Small intestine (tissue), 7 donors: ENCODE measurements at regions not wholly inside any gene's neighbourhood (a gene's known extent, or its start where the extent isn't known, plus 50 kb on each side); places are given as distances from the start of the nearest gene placed in this dataset.

Source experiments
- DNase-seq, 2 donors: peaks; one replicate each; pipeline versions ENCODE4 v3.0.0 to v3.0.0-alpha.2; 2013
- FAIRE-seq: peaks from 2 replicates; lab custom pipeline; 2012; peaks lifted over from hg19 to GRCh38; lab: Jason Lieb, UNC
- H3K27ac ChIP-seq, 3 donors: one replicate each; pipeline ENCODE4 v1.5.1; 2013; ENCODE audit warnings: low read length in 2 of 3, mild to moderate bottlenecking in 2 of 3, control low read depth in 1 of 3, inconsistent platforms in 1 of 3, low read depth in 1 of 3, moderate library complexity in 1 of 3
- H3K27me3 ChIP-seq, 3 donors: one replicate each; pipeline ENCODE4 v1.6.1; 2013; ENCODE audit warnings: low read length in 3 of 3, inconsistent platforms in 1 of 3; ENCODE audit not compliant: control insufficient read depth in 3 of 3, insufficient read depth in 3 of 3
- H3K36me3 ChIP-seq, 3 donors: one replicate each; pipeline ENCODE4 v1.6.1; 2013; ENCODE audit warnings: low read length in 3 of 3, inconsistent platforms in 1 of 3, low read depth in 1 of 3, mild to moderate bottlenecking in 1 of 3, moderate library complexity in 1 of 3; ENCODE audit not compliant: control insufficient read depth in 3 of 3, insufficient read depth in 2 of 3
- H3K4me1 ChIP-seq, 3 donors: one replicate each; pipeline ENCODE4 v1.6.1; 2013; ENCODE audit warnings: low read length in 2 of 3, inconsistent platforms in 1 of 3, low read depth in 1 of 3, mild to moderate bottlenecking in 1 of 3, moderate library complexity in 1 of 3; ENCODE audit not compliant: control insufficient read depth in 3 of 3, insufficient read depth in 2 of 3
- H3K4me3 ChIP-seq, 3 donors: one replicate each; pipeline ENCODE4 v1.5.1; 2013; ENCODE audit warnings: low read length in 3 of 3, control low read depth in 1 of 3, inconsistent platforms in 1 of 3, low read depth in 1 of 3, mild to moderate bottlenecking in 1 of 3, moderate library complexity in 1 of 3
- H3K9me3 ChIP-seq, 2 donors: one replicate each; pipeline ENCODE4 v1.6.1; 2013; ENCODE audit warnings: low read depth in 1 of 2, low read length in 1 of 2; ENCODE audit not compliant: control insufficient read depth in 2 of 2, insufficient read depth in 1 of 2
- WGBS, 3 donors: extraction: QIAGEN DNeasy Blood & Tissue Kit; methylation state at CpG; one replicate each; pipeline ENCODE4 v1.1.7; 2013; 5-methylcytosine and 5-hydroxymethylcytosine counted together
- donor health status: healthy with polysubstance abuse.
- donor health status: control.
- donor health status: control.
- donor health status: Bipolar disorder and iron deficiency.
- donor health status: healthy.

DNA sequence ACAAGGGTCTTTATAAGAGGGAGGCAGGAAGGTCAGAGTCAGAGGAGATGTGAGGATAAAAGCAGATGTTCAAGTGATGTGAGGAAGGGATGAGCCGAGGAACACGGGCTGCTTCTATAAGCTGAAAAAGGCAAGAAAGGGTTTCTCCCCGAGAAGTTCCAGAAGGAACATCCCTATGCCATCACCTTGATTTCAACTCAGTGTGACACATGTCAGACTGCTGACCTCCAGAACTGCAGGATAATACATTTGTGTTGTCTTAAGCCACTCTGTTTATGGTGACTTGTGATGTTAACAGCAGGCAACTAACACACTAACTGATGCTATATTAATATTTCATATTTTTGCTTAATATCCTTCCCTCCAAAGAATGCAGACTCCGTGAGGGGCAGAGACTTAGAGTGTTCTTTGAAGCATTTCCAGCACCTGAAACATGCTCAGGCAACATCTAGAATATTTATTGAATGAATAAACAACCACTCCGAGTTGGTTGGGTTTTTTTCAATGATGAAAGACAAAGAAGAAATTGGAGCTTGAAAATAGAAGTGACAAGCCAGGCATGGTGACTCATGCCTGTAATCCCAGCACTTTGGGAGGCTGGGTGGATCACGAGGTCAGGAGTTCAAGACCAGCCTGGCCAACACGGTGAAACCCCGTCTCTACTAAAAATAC lies 77.6 kb upstream of the ADRA1B start:
- H3K27ac ChIP-seq, result no peak overlapping the region
- FAIRE-seq (no peak), DNase-seq (no peak)
- no peaks in the 10 kb centered on the region for H3K4me1 ChIP-seq
- peaks cover 0 to 6% of the 10 kb centered on the region in 2 donors for H3K9me3 ChIP-seq
- peaks cover 0 to 7% (median 0%) of the 10 kb centered on the region in 3 donors for H3K27me3 ChIP-seq
- WGBS, 3 donors, result 68 to 75% (median 72%) methylated on average over 8 of the region's 8 CpGs
- H3K36me3 ChIP-seq, result no peaks in the 10 kb centered on the region
- H3K4me3 ChIP-seq, result no peak overlapping the region

GRCh38 chr5:159844267-159845121 lies 71.8 kb upstream of the ADRA1B start:
- DNase-seq (no peak), FAIRE-seq (no peak)
- Histone ChIP-seq H3K4me3 (no peak overlapping the region), H3K36me3 (no peaks in the 10 kb centered on the region), H3K27me3 (peaks cover 0 to 3% (median 0%) of the 10 kb centered on the region in 3 donors), H3K27ac (no peak overlapping the region), H3K4me1 (no peaks in the 10 kb centered on the region), H3K9me3 (no peaks in the 10 kb centered on the region)
- 73 to 100% (median 89%) methylated on average over 1 of the region's 1 CpG for WGBS, 3 donors

DNA sequence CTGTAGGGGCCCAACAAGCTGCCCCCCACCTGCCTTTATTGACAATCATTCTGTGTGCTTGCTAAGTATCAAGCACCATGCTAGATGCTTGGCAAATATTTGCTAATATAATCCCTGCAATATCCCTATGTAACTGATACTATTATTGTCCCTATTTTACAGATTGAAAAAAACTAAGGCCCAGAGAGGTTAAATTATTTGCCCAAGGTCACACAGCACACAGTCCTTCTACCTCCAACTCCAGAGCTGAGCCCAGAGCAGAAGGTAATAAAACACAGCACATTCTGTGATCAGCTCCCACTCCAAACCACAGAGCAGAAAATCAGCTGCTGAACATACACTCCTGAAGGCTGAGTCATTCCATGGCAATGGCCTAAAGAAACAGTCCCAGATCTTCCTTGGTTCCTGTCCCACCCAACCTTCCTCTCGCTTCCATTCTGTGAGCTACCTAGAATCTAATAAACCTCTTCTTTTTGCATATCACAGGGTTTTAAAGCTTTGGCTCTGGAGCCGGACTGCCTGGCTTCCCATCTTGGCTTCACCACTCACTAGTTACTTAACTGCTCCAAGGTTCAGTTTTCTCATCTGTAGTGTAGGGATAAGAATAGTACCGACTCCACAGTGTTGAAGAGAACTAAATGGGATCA lies 66.7 kb upstream of the ADRA1B start:
- Histone ChIP-seq H3K27me3 (peaks cover 0 to 3% (median 0%) of the 10 kb centered on the region in 3 donors), H3K4me1 (no peaks in the 10 kb centered on the region), H3K4me3 (no peak overlapping the region), H3K36me3 (no peaks in the 10 kb centered on the region), H3K27ac (no peak overlapping the region), H3K9me3 (no peaks in the 10 kb centered on the region)
- no peak for DNase-seq
- 90 to 94% (median 91%) methylated on average over 3 of the region's 3 CpGs for WGBS, 3 donors
- no peak for FAIRE-seq

DNA sequence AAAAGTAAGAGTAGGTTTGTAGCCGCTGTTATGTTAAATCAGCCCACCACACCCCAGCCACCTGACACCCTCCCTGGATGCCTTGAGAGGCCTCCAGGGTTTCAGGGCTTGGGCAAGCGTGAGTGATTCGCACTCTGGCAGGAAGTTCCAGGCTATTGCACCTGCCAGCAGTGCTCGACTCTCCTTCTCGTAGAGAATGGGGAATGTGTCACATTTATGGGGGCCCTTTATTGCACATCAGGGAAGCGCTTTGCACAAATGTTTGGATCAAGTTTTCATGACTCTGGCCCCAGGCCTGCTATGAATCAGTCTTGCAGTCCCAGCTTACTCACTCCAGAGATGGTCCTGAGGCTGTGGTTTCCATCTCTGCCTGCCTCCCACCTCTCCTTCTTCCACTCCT lies 66.1 kb upstream of the ADRA1B start:
- DNase-seq (no peak), FAIRE-seq (no peak)
- WGBS, 3 donors, result 55 to 65% (median 64%) methylated on average over 6 of the region's 6 CpGs

GRCh38 chr5:159851053-159851452 lies 65.2 kb upstream of the ADRA1B start:
- H3K27me3 ChIP-seq, result peaks cover 0 to 8% (median 0%) of the 10 kb centered on the region in 3 donors
- H3K36me3 ChIP-seq, result no peaks in the 10 kb centered on the region
- no peak overlapping the region for H3K4me3 ChIP-seq
- WGBS, 3 donors, result 44 to 66% (median 49%) methylated on average over 8 of the region's 8 CpGs
- H3K9me3 ChIP-seq, result no peaks in the 10 kb centered on the region
- H3K27ac ChIP-seq, result no peak overlapping the region
- no peaks in the 10 kb centered on the region for H3K4me1 ChIP-seq
- FAIRE-seq (no peak), DNase-seq (no peak)

More for the DNA sequence above, 66.1 kb upstream of the ADRA1B start:
- Histone ChIP-seq H3K36me3 (no peaks in the 10 kb centered on the region), H3K4me3 (no peak overlapping the region), H3K9me3 (no peaks in the 10 kb centered on the region), H3K27ac (no peak overlapping the region), H3K27me3 (peaks cover 0 to 3% (median 0%) of the 10 kb centered on the region in 3 donors), H3K4me1 (no peaks in the 10 kb centered on the region)

DNA sequence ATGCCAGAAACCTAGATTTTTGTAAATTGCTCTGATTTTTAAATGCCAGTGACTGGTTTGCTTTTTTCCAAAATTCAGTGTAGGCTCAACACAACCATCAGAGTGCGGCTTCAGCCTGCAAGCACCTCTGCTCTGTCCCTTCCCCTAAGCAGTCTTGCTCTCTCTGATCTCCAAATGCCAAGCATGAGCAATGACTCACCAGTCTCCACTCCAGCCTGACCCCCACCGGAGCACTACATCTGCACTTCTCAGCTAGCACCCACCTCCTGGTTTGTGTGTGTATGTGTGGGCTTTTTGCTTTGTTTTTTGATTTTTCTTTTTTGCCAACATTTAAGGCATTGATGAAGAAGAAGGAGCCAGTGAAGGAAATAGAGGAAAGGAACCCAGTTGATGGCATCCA lies 61.4 kb upstream of the ADRA1B start:
- Histone ChIP-seq H3K9me3 (no peaks in the 10 kb centered on the region), H3K4me3 (no peak overlapping the region), H3K36me3 (no peaks in the 10 kb centered on the region), H3K27me3 (peaks cover 0 to 6% (median 0%) of the 10 kb centered on the region in 3 donors), H3K27ac (no peak overlapping the region), H3K4me1 (no peaks in the 10 kb centered on the region)
- FAIRE-seq (no peak), DNase-seq (no peak)
- 80 to 87% (median 87%) methylated on average over 2 of the region's 2 CpGs for WGBS, 3 donors

- no peaks in the 10 kb centered on the region for H3K9me3 ChIP-seq
- H3K27me3 ChIP-seq, result peaks cover 0 to 13% (median 0%) of the 10 kb centered on the region in 3 donors
- DNase-seq (no peak), FAIRE-seq (no peak)
- no peak overlapping the region for H3K27ac ChIP-seq
- H3K4me3 ChIP-seq, result no peak overlapping the region
- 62 to 72% (median 71%) methylated on average over 5 of the region's 5 CpGs for WGBS, 3 donors
- H3K36me3 ChIP-seq, result no peaks in the 10 kb centered on the region
- H3K4me1 ChIP-seq, result no peaks in the 10 kb centered on the region
These were observed 60.6 kb upstream of the ADRA1B start for GRCh38 chr5:159855476-159856191.

DNA sequence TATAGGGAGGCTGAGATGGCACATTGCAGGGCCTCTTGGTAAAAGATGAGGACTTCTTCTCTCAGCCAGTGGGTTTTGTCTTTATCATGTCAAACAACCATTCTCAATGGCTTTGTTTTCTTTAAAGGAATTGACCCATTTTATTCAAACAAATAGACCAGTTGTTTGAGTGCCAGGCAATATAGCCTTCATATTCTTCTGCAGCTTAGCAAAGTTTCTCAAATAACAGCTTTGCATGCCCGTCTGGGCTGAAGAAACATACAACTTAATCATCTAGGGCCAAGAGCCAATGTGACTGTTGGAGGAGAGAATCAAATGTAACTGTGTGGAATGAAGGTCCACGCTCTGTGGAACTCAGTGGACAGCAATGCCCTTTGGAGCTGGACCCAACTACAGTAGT lies 57.4 kb upstream of the ADRA1B start:
- DNase-seq (no peak), FAIRE-seq (no peak)
- Histone ChIP-seq H3K4me3 (no peak overlapping the region), H3K27ac (no peak overlapping the region), H3K9me3 (no peaks in the 10 kb centered on the region), H3K27me3 (peaks cover 0 to 20% (median 0%) of the 10 kb centered on the region in 3 donors), H3K36me3 (no peaks in the 10 kb centered on the region), H3K4me1 (no peaks in the 10 kb centered on the region)
- WGBS, 3 donors, result 58 to 69% (median 67%) methylated on average over 2 of the region's 2 CpGs
